NCI-H2196 (cell line): ENCODE measurements at regions not wholly inside any gene's neighbourhood (a gene's known extent, or its start where the extent isn't known, plus 50 kb on each side); places are given as distances from the start of the nearest gene placed in this dataset.
A peak's percentile ranks its signal among the peaks of the same experiment; 100 is the strongest.

Experiments
- DNase-seq: peaks from one replicate; lab custom pipeline; 2025; ENCODE audit not compliant: unreplicated experiment; lab: John Stamatoyannopoulos, UW

GRCh38 chr10:59595593-59595992, 114.1 kb downstream of the SLC16A9 start:
- DNase-seq = no peak

GRCh38 chr10:59593768-59594167, 115.9 kb downstream of the SLC16A9 start:
- no peak for DNase-seq

GRCh38 chr10:59589796-59590195, 119.9 kb downstream of the SLC16A9 start:
- DNase-seq = no peak

GRCh38 chr10:59588791-59589190, 120.9 kb downstream of the SLC16A9 start:
- DNase-seq = no peak

DNA sequence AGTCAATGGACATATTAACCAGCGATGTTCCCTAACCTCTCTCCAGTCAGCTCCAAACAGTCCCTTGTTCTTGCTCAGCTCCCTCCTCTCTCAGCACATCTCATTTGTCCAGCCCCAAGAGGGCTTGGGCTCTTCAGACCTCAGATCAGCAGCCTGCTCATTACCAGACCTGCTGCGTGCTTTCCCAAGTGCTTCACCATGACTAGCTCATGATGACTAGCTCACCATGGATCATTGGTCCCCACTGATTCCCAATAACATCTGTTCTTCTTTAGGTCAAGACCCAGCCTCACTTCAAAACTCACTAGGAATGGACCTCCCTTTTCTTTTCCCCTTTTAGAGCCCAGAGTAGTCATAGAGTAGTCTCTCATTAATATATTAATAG, 121.9 kb downstream of the SLC16A9 start:
- DNase-seq = no peak

GRCh38 chr10:59587083-59587755, 122.4 kb downstream of the SLC16A9 start:
- DNase-seq = no peak

GRCh38 chr10:59586407-59586891, 123.2 kb downstream of the SLC16A9 start:
- no peak for DNase-seq

- DNase-seq = peak; percentile 7
These were observed 124.5 kb downstream of the SLC16A9 start for GRCh38 chr10:59585046-59585700.

- DNase-seq = no peak
These were observed 126.9 kb downstream of the SLC16A9 start for GRCh38 chr10:59582780-59583179.

- no peak for DNase-seq
These were observed 127.6 kb downstream of the SLC16A9 start for GRCh38 chr10:59582058-59582457.

GRCh38 chr10:59580026-59580863, 129.4 kb downstream of the SLC16A9 start:
- DNase-seq = peak; percentile 11

DNA sequence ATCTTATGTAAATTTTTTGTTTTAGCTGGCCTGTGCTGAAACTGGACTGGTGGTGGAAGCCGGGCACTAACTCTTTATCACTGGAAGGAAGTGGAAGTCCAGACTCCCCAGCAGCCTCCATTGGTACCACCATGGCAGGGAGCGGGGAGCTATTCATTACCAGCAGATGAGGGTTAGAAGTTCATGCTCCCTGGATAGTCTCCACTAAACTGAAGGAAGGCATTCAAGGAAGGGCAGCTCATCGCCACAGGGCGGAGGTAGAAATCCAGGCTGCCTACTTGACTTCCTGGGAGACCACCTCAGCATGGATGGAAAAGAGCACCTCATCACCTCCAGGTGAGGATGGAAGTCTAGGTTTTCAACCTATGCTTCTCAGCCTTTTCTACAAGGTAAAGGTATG, 130.9 kb downstream of the SLC16A9 start:
- DNase-seq = no peak

DNA sequence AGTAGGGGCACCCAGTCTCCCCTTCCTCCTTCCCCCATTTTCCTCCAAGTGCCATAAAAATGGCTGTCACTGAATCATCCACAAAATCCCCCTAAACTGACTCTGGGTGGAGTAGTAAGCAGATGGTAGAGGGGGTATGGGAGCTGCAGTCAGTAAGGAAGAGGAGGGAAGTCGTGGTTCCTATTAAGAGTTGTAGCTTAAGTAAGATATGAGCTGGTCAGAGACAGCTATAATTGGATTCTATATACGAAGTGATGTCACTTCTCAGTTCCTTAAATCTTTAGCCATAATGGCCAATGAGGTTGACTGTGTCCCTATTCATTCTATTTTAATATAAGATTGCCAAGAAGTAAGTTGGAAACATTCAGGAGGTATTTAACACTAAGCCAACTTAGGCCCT, 131.7 kb downstream of the SLC16A9 start:
- DNase-seq = no peak

- no peak for DNase-seq
These were observed 134.4 kb downstream of the SLC16A9 start for GRCh38 chr10:59575269-59575668.

- DNase-seq = no peak
These were observed 146.1 kb downstream of the SLC16A9 start for GRCh38 chr10:59563531-59563930.

DNA sequence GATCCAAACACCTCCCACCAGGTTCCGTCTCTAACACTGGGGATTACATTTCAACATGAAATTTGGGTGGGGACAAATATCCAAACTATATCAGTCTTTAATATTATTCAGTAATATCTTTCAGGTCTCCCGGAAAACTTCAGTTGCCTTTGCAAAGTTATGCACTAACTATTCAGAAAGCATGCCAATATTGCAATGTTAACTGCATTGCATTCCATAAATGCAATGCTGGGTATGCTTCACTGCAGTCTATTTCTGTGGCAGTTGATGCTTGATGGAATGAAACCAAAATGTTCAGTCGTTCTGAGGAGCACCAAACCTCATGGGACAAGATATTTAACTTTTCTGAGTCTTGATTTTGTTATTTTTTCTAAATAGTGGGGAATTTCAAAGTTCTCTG, 147.5 kb downstream of the SLC16A9 start:
- no peak for DNase-seq

DNA sequence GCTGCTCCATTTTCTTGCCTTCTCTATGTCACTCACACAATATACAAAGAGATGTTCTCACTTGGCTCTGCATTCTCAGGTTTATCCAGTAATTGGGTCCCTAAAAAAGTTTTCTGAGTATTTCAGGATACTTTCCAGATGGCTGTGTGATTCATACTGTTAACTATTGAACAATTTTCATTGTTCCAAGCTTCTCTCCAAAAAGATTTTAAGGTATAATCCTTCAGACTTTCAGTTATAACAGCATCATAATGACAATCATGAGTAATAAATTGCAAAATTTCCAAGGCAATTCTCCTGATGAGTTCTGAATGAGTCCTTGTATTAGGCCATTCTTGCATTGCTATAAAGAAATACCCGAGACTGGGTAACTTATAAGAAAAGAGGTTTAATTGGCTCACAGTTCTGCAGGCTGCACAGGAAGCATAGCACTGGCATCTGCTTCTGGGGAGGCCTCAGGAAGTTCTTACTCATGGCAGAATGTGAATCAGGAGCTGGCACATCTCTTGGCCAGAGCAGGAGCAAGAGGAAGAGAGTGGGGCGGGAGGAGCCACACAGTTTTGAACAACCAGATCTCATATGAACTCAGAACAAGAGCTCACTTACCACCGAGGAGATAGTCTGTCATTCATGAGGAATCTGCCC, 148.1 kb downstream of the SLC16A9 start:
- DNase-seq = no peak

- DNase-seq = no peak
These were observed 148.7 kb downstream of the SLC16A9 start for GRCh38 chr10:59560990-59561389.

DNA sequence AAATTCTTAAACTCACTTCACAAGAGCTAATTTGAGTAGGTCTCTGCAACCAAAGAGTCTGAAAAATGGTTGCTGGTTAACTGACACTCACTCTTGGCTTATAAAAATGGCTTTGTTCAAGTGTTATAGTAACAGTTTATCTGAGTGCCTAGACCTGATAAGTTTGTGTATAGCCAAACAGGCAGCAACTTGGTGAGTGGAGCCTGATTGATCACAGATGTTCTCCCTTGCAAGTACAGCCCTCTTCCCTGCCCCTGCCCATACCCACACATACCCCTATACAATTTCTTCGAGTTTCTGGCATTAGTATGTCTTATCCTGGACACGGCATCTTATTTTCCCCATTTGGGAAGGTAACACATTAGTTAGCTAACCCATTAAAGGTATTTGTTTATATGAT, 149.5 kb downstream of the SLC16A9 start:
- DNase-seq = no peak

GRCh38 chr10:59558066-59558465, 151.6 kb downstream of the SLC16A9 start:
- DNase-seq = no peak

DNA sequence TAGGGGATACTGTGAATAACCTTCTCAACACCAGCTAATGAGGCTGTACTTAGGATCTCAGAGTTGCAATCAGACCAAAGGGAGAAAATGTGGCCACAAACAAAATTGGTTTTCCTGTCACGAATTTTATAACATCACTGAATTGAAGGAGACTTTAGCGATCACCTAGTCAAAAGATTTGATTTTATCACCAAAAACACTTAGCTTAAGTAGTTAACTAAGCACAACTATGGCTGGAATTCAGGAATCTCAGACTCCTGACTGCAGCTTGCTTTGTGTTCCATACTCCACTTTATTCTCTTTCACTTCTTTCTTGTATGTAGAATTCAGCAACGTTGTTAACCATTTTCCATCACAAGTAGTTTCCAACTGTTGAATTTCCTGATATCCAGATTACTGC, 152.0 kb downstream of the SLC16A9 start:
- DNase-seq = no peak
